Activated T-cell treated with anti-CD3 and anti-CD28 coated beads for 48 hours (primary cell): ENCODE measurements at regions not wholly inside any gene's neighbourhood (a gene's known extent, or its start where the extent isn't known, plus 50 kb on each side); places are given as distances from the start of the nearest gene placed in this dataset.
A peak's percentile ranks its signal among the peaks of the same experiment; 100 is the strongest.

Source experiments
- DNase-seq: peaks from one replicate; pipeline ENCODE4 v3.0.0-alpha.2; 2020; ENCODE audit warnings: low read depth

- DNase-seq = no peak
Observed at GRCh38 chr2:160674146-160674750, 180.6 kb upstream of the RBMS1 start.

GRCh38 chr2:160679686-160680085 is 186.1 kb upstream of the RBMS1 start:
- no peak for DNase-seq

GRCh38 chr2:160680294-160680693 is 186.7 kb upstream of the RBMS1 start:
- no peak for DNase-seq

- DNase-seq = no peak
Observed at GRCh38 chr2:160680974-160681373, 187.4 kb upstream of the RBMS1 start.

GRCh38 chr2:160683206-160683605 is 189.6 kb upstream of the RBMS1 start:
- no peak for DNase-seq

GRCh38 chr2:160687629-160688028 is 194.0 kb upstream of the RBMS1 start:
- no peak for DNase-seq

GRCh38 chr2:160689441-160689840 is 195.8 kb upstream of the RBMS1 start:
- DNase-seq = no peak

GRCh38 chr2:160694221-160694620 is 200.6 kb upstream of the RBMS1 start:
- no peak for DNase-seq

GRCh38 chr2:160694631-160695030 is 201.0 kb upstream of the RBMS1 start:
- peak; percentile 18 for DNase-seq

GRCh38 chr2:160695402-160696086 is 201.9 kb upstream of the RBMS1 start:
- no peak for DNase-seq

- no peak for DNase-seq
Observed at GRCh38 chr2:160696087-160696452, 202.5 kb upstream of the RBMS1 start.

GRCh38 chr2:160697817-160698216 is 204.2 kb upstream of the RBMS1 start:
- no peak for DNase-seq

- DNase-seq = no peak
Observed at GRCh38 chr2:160700021-160700814, 206.6 kb upstream of the RBMS1 start.

- no peak for DNase-seq
Observed at GRCh38 chr2:160701822-160702221, 208.2 kb upstream of the RBMS1 start.

GRCh38 chr2:160702754-160703153 is 209.1 kb upstream of the RBMS1 start:
- no peak for DNase-seq

GRCh38 chr2:160703648-160704585 is 210.3 kb upstream of the RBMS1 start:
- DNase-seq = no peak

GRCh38 chr2:160715428-160715827 is 221.8 kb upstream of the RBMS1 start:
- no peak for DNase-seq

GRCh38 chr2:160719116-160719515 is 225.5 kb upstream of the RBMS1 start:
- DNase-seq = no peak

GRCh38 chr2:160720098-160720497 is 226.5 kb upstream of the RBMS1 start:
- DNase-seq = no peak

GRCh38 chr2:160721089-160722040 is 227.8 kb upstream of the RBMS1 start:
- DNase-seq = no peak

- no peak for DNase-seq
Observed at GRCh38 chr2:160726046-160726445, 232.4 kb upstream of the RBMS1 start.
